ENCODE measurements at regions not wholly inside any gene's neighbourhood (a gene's known extent, or its start where the extent isn't known, plus 50 kb on each side); places are given as distances from the start of the nearest gene placed in this dataset.

GRCh38 chr4:156615066-156615531 lies 356.5 kb downstream of the PDGFC start:
- no peak for TF ChIP-seq EZH2 (IDR thresholded peaks at IDR 0.05; ENCODE audit: low read depth)
- TF ChIP-seq, protein P1, sequence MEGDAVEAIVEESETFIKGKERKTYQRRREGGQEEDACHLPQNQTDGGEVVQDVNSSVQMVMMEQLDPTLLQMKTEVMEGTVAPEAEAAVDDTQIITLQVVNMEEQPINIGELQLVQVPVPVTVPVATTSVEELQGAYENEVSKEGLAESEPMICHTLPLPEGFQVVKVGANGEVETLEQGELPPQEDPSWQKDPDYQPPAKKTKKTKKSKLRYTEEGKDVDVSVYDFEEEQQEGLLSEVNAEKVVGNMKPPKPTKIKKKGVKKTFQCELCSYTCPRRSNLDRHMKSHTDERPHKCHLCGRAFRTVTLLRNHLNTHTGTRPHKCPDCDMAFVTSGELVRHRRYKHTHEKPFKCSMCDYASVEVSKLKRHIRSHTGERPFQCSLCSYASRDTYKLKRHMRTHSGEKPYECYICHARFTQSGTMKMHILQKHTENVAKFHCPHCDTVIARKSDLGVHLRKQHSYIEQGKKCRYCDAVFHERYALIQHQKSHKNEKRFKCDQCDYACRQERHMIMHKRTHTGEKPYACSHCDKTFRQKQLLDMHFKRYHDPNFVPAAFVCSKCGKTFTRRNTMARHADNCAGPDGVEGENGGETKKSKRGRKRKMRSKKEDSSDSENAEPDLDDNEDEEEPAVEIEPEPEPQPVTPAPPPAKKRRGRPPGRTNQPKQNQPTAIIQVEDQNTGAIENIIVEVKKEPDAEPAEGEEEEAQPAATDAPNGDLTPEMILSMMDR (conservative IDR thresholded peaks at IDR 0.05): no peak
